NCI-H187 treated with DMSO at 0.1 percent for 48 hours (cell line): ENCODE measurements at regions not wholly inside any gene's neighbourhood (a gene's known extent, or its start where the extent isn't known, plus 50 kb on each side); places are given as distances from the start of the nearest gene placed in this dataset.

ENCODE experiments used
- DNase-seq: peaks from one replicate; lab custom pipeline; 2025; lab: John Stamatoyannopoulos, UW

DNA sequence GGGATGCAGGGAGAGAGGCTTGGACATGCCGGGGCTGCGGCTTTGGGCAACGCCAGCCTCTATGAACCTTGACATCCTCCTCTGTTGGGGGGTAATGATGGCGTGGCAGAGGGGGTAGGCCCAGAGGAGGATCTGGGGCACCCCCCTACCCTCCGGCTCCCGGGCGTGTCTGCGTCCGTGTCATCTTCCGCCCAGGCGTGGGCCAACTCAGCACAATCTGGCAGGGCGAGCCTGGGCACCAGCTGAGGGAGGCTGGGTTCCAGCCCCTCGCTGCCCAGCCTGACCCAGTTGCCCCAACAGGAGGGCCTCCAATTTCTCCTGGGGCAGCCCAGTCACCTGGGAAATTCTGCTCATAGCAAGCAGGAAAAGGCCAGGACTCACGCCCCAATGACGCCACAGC lies 62.9 kb upstream of the IL17B start:
- DNase-seq, result no peak

GRCh38 chr5:149441194-149441753 lies 62.2 kb upstream of the IL17B start:
- DNase-seq, result no peak

DNA sequence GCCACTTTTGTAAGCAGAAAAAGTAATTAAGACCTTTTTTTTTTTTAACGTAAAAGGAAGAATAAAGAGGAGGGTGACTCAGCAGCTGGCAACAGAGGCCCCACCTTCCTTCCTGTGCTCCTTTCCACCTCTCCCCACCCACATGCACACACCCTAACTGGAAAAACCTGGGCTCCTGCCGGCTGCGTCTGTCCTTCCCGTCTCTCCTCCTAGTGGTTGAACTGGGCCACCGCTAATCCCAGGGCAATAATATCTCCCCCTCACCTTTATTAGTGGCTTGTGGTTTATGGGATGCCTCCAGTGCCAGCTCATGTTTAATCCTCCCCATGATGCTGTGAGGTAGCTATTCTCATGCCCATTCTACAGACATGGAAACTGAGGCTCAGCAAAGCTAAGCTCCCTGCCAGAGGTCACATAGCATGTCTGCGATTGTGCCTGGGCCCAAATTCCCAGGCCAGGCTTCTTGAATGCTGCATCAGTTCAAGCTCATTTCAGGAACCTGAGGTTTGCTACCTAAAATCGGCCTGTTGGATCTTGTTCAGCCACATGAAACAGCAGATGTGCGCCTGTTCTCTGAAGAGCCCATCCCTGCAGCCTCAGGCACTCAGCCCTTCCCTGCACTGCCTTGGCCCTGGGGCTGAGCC lies 60.9 kb upstream of the IL17B start:
- no peak for DNase-seq

DNA sequence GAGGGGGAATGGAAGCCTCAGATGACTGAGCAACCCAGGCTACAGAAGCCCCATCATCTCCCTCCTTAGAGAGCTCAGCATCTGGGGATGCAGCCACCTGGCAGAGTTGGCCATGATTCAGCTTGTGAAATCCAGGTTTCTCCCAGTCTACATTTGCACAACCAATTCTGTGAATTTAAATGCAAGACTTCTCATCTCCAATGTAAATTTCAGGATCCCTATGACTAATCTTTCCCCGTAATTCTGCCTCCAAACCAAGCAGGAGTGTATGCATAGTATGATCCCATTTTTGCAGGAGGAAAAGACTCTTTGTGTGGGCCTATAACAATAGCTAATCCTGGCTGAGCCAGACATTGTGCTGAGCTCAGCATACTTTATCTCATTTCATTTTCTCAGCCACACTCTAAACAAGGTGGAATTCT lies 59.6 kb upstream of the IL17B start:
- no peak for DNase-seq

DNA sequence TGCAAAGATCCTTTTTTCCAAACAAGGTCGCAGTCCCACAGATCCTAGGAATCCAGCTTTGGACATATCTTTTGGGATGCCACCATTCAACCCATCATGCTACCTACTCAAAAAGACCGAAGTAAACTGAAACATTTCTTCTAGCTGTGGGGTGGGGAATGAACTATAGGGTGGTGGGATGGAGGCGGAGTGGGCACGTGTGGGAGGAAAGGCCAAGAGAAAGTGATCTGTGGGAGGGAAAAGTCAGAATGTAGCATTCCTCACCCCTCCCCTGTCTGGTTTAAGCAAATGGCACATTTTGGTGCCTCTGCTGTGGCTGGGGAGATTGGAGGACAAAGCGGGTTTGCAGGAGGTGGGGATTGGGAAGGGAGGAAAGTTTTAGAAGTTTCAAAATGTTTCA lies 59.2 kb upstream of the IL17B start:
- no peak for DNase-seq

DNA sequence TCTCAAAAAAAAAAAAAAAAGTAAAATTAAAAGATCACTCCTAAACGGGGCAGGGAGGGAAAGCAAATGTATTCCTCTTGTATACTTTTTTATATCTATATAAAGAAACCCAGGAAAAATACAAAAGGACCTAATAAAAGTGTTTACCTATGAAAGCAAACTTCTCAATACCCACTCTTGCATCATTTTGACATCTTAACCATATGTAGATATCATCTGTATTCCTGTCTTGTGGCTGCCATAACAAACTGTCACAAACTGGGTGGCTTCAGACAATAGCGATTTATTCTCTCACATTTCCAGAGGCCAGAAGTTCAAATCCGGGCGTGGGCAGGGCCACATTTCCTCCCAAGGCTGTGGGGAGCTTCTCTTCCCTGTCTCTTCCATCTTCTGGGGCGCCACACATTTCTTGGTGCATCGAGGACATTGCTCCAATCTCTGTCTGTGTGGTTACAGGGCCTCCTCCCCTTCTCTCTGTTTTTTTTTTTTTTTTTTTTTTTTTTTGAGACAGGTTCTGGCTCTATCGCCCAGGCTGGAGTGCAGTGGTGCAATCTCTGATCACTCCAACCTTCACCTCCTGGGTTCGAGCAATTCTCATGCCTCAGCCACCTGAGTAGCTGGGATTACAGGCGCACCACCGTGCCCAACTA lies 58.4 kb upstream of the IL17B start:
- DNase-seq, result no peak

DNA sequence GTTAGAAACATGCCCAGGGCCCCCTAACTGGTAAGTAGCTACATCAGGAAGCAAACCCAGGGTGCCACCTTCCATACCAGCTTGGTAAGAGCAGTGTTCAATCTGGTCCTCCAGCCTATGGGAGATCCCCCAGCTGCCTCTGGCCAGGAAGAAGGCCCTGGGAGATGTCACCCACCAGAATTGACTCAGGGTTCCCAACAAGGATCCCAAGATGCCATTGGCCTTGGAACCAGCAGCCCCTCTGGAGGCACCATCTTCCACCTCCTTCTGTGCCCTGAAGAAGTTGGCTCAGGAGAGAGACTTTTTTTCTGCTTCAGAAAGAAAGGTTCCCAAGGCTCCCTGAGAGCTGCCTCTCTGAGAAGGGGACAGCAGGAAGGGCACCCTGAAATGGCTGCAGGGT lies 56.6 kb upstream of the IL17B start:
- no peak for DNase-seq

DNA sequence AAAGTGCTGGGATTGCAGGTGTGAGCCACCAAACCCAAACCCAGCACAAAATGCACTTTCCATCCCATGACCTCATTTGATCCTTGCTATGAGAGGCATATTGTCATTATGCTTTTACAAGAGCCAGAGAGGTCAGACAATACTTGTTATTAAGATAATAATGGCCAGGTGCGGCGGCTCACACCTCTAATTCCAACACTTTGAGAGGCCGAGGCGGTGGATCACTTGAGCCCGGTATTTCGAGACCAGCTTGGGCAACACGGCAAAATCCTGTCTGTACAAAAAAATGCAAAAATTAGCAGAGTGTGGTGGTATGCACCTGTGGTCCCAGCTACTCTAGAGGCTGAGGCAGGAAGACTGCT lies 55.9 kb upstream of the IL17B start:
- DNase-seq, result no peak

GRCh38 chr5:149434162-149435014 lies 55.3 kb upstream of the IL17B start:
- DNase-seq, result peak; percentile 5

DNA sequence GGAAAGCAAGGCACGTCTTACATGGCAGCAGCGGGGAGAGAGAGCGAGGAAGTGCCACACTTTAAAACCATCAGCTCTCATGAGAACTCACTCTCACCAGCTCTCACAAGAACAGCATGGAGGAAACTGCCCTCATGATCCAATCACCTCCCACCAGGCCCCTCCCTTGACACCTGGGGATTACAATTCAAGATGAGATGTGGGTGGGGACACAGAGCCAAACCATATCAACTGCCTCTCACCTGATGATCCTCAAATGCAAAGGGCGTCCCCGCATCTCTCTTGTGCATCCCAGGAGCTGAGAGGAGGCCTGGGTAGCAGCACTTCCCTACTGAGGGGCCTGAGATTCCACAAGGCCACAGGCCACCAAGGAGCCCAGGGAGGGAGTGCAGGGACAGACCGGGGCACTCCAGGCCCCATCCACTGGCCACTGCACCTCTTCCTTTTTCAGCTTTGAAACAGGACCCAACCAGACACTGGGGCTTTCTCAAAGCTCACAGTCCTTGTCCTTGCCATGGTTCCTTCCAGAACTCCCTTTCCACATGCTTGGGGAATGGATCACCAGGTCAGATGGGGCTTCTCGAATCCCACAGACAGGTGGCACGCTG lies 54.5 kb upstream of the IL17B start:
- DNase-seq, result no peak

DNA sequence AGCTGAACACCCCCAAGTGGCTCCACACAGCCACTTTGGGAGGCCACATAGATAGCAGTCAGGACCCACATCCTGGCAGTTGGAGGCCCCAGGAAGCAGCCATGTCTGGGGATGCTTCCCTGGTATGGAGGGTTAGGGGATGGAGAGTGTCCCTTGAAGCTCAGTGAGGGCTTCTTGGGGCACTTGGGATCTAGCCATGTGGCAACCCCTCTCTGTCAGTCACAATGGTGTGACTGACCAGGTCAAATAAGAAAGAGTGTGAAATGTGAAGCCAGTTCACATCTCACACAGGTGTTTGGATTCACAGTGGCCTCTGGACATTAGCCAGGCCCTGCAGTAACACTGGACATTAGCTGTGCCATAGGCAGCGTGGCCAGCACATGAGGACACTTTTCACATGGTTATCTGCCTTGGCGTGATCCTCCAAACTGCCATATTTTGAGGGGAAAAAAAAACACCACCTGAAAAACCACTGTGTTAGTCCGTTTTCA lies 53.9 kb upstream of the IL17B start:
- no peak for DNase-seq

DNA sequence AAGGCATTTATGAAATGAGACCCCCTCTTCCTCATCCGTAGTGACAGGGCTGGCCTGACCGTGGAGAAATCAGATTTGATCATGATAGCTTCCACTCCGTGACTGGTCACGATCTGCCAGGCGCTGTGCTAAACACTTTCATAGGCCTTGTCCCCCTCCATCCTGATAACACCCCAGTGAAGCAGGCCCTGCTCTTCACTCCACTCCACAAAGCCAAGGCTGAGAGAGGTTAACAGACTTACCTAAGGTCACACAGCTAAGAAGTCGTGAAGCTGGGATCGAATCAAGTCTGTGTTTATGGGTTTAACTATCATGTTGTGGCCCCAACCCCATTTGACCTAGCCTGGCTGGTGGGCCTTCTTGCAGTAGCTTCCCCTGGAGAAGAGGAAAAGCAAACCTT lies 53.3 kb upstream of the IL17B start:
- no peak for DNase-seq

DNA sequence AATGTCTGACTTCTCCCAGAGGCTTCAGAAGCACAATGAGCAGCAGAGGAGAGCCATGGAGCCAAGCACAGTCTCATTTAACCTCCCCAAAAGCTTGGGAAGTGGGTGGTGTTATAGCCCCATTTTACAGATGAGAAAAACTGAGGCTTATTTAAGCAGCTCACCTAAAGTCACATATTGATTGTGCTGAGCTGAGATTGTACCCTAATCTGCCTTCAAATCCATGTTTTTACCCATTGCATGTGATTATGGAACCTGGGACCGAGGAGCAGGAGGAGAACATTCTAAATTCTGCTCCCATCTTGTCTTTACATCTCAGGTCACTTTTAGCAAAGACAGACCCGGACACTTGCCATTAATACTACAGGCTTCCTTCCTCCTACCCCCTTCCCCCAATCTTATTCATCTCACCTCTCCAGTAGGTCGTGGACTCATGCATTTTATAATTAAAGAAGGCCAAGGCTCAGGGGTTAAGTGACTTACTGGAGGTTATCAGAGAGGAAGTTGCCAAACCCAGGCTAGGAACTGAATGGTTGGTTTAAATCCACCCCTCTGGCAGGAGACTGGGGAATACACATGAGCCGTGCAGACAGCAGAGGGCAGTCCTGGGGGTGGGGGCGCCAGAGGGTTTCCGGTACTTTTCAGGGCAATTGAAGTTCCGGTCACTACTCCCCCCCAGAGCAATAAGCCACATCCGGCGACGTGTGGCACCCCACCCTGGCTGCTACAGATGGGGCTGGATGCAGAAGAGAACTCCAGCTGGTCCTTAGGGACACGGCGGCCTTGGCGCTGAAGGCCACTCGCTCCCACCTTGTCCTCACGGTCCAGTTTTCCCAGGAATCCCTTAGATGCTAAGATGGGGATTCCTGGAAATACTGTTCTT lies 51.0 kb upstream of the IL17B start:
- DNase-seq, result no peak
